T-cell (primary cell): ENCODE measurements at regions not wholly inside any gene's neighbourhood (a gene's known extent, or its start where the extent isn't known, plus 50 kb on each side); places are given as distances from the start of the nearest gene placed in this dataset.
"Not testable (repeated sequence)": the region's sequence is repeated elsewhere in the genome, so short reads cannot be mapped to it uniquely, and the experiment has no call there.

Source experiments
- ATAC-seq, 4 experiments: fragments of 200-7000 bp in 3 of 4; fragments of 150-1000 bp in 1 of 4; cut with Tn5 transposase; replicated peaks in 1 of 4; 1 replicate in 3 of 4; 2 replicates in 1 of 4; pipeline ENCODE4 v1.10.0; 2021; ENCODE audit warnings: moderate library complexity in 3 of 4, mild to moderate bottlenecking in 2 of 4, moderate number of reproducible peaks in 1 of 4
- CTCF ChIA-PET, 2 donors: fragments of 300-600 bp; sonication (Branson Sonifier 250); formaldehyde crosslinking; loops; one replicate each; lab custom pipeline; 2022; ENCODE audit warnings: antibody characterized with exemption in 2 of 2; lab: Charles Lee
- POLR2A ChIA-PET, 2 donors: fragments of 300-600 bp; sonication (Branson Sonifier 250); formaldehyde crosslinking; loops; one replicate each; lab custom pipeline; 2022; ENCODE audit warnings: antibody characterized with exemption in 2 of 2; lab: Charles Lee
- DNase-seq, 35 experiments: peaks; one replicate each; pipeline versions ENCODE4 v3.0.0 to v3.0.0-alpha.2; 2013 to 2023
- H3K27ac ChIP-seq: one replicate; pipeline ENCODE4 v1.5.1; 2013; ENCODE audit warnings: low read length
- H3K27me3 ChIP-seq, 2 experiments: replicated peaks in 1 of 2; 1 replicate in 1 of 2; 2 replicates in 1 of 2; pipeline versions ENCODE4 v1.6.1 to v1.7.0; 2013; ENCODE audit warnings: low read length in 1 of 2, mixed read lengths in 1 of 2; ENCODE audit not compliant: control insufficient read depth in 2 of 2, insufficient read depth in 2 of 2; ENCODE audit errors: extremely low read depth in 1 of 2
- H3K36me3 ChIP-seq, 2 donors: 1 replicate in 1 of 2; 2 replicates in 1 of 2; pipeline versions ENCODE4 v1.6.1 to v1.7.0; 2013; ENCODE audit warnings: low read length in 1 of 2; ENCODE audit not compliant: control insufficient read depth in 2 of 2, insufficient read depth in 1 of 2; ENCODE audit errors: extremely low read depth in 1 of 2
- H3K4me1 ChIP-seq, 2 experiments: 1 replicate in 1 of 2; 2 replicates in 1 of 2; pipeline versions ENCODE4 v1.6.1 to v1.7.0; 2013; ENCODE audit warnings: low read length in 2 of 2, mixed read lengths in 1 of 2; ENCODE audit not compliant: insufficient read depth in 2 of 2, control insufficient read depth in 1 of 2; ENCODE audit errors: extremely low read depth in 1 of 2
- H3K4me3 ChIP-seq, 2 donors: 1 replicate in 1 of 2; 2 replicates in 1 of 2; pipeline versions ENCODE4 v1.5.1 to v1.7.0; 2013; ENCODE audit warnings: mild to moderate bottlenecking in 2 of 2, low read length in 1 of 2, moderate library complexity in 1 of 2; ENCODE audit not compliant: control insufficient read depth in 1 of 2; ENCODE audit errors: extremely low read depth in 1 of 2
- H3K9me3 ChIP-seq: 2 replicates; pipeline ENCODE4 v1.7.0; 2013
- H3K27ac Mint-ChIP-seq, 2 donors: one replicate each; pipeline ENCODE4 v1.8.0; 2020 to 2021; ENCODE audit warnings: mild to moderate bottlenecking in 2 of 2, mixed read lengths in 2 of 2
- H3K27me3 Mint-ChIP-seq, 2 donors: one replicate each; pipeline ENCODE4 v1.8.0; 2021 to 2022; ENCODE audit warnings: mixed read lengths in 2 of 2
- H3K36me3 Mint-ChIP-seq: one replicate; pipeline ENCODE4 v1.8.0; 2021; ENCODE audit warnings: mixed read lengths
- H3K4me1 Mint-ChIP-seq, 3 donors: one replicate each; pipeline ENCODE4 v1.8.0; 2020 to 2022; ENCODE audit warnings: mixed read lengths in 3 of 3, mild to moderate bottlenecking in 1 of 3
- H3K4me3 Mint-ChIP-seq, 3 donors: one replicate each; pipeline ENCODE4 v1.8.0; 2020 to 2022; ENCODE audit warnings: mild to moderate bottlenecking in 3 of 3, mixed read lengths in 3 of 3, moderate library complexity in 3 of 3
- H3K9me3 Mint-ChIP-seq, 3 donors: one replicate each; pipeline ENCODE4 v1.8.0; 2020 to 2022; ENCODE audit warnings: mixed read lengths in 3 of 3
- WGBS: methylation state at CpG from one replicate; pipeline ENCODE4 v1.1.5; 2013; ENCODE audit warnings: missing lambda C conversion rate; ENCODE audit not compliant: insufficient coverage; 5-methylcytosine and 5-hydroxymethylcytosine counted together

- Histone ChIP-seq H3K27me3 (peaks cover 0 to 16% of the 10 kb centered on the region in 2 experiments), H3K4me3 (no peak overlapping the region), H3K36me3 (no peaks in the 10 kb centered on the region), H3K27ac (no peak overlapping the region), H3K9me3 (no peaks in the 10 kb centered on the region), H3K4me1 (no peaks in the 10 kb centered on the region)
- Mint-ChIP-seq H3K27me3 (peaks cover 3% of the 10 kb centered on the region in 2 donors), H3K9me3 (no peaks in the 10 kb centered on the region), H3K27ac (no peak overlapping the region), H3K4me1 (no peaks in the 10 kb centered on the region), H3K4me3 (no peak overlapping the region), H3K36me3 (no peaks in the 10 kb centered on the region)
- CTCF ChIA-PET: no interaction called here
- POLR2A ChIA-PET: no interaction called here
- ATAC-seq: no peak
- DNase-seq: no peak
- 62% methylated on average over 8 of the region's 9 CpGs for WGBS
These were observed 92.5 kb downstream of the OLFM1 start for GRCh38 chr9:135179976-135180375.

- Histone ChIP-seq H3K4me1 (no peaks in the 10 kb centered on the region), H3K4me3 (no peak overlapping the region), H3K27me3 (peaks cover 0 to 16% of the 10 kb centered on the region in 2 experiments), H3K9me3 (no peaks in the 10 kb centered on the region), H3K27ac (no peak overlapping the region), H3K36me3 (no peaks in the 10 kb centered on the region)
- CTCF ChIA-PET: no interaction called here
- no peaks in the 10 kb centered on the region for H3K9me3 Mint-ChIP-seq
- no peak overlapping the region for H3K4me3 Mint-ChIP-seq
- no peak for ATAC-seq
- POLR2A ChIA-PET: no interaction called here
- DNase-seq: no peak
- no peak overlapping the region for H3K27ac Mint-ChIP-seq
- 63% methylated on average over 3 of the region's 4 CpGs for WGBS
- H3K4me1 Mint-ChIP-seq: no peaks in the 10 kb centered on the region
- H3K36me3 Mint-ChIP-seq: no peaks in the 10 kb centered on the region
- peaks cover 3% of the 10 kb centered on the region in 2 donors for H3K27me3 Mint-ChIP-seq
These were observed 93.1 kb downstream of the OLFM1 start for GRCh38 chr9:135180586-135180985.

- H3K4me1 ChIP-seq: no peaks in the 10 kb centered on the region
- H3K27me3 ChIP-seq: peaks cover 0 to 14% of the 10 kb centered on the region in 2 experiments
- POLR2A ChIA-PET: no interaction called here
- H3K9me3 ChIP-seq: no peaks in the 10 kb centered on the region
- 88% methylated on average over 7 of the region's 11 CpGs for WGBS
- no peaks in the 10 kb centered on the region for H3K4me1 Mint-ChIP-seq
- no peaks in the 10 kb centered on the region for H3K9me3 Mint-ChIP-seq
- ATAC-seq (no peak), DNase-seq (no peak)
- no peaks in the 10 kb centered on the region for H3K36me3 Mint-ChIP-seq
- H3K27ac ChIP-seq: no peak overlapping the region
- H3K36me3 ChIP-seq: no peaks in the 10 kb centered on the region
- H3K27ac Mint-ChIP-seq: no peak overlapping the region
- H3K4me3 ChIP-seq: no peak overlapping the region
- no peak overlapping the region for H3K4me3 Mint-ChIP-seq
- CTCF ChIA-PET: no interaction called here
- H3K27me3 Mint-ChIP-seq: peaks cover 3% of the 10 kb centered on the region in 2 donors
These were observed 93.9 kb downstream of the OLFM1 start for GRCh38 chr9:135181336-135181735.

- H3K27ac Mint-ChIP-seq, POLR2A ChIA-PET, H3K36me3 Mint-ChIP-seq, H3K36me3 ChIP-seq, H3K9me3 Mint-ChIP-seq, H3K27ac ChIP-seq, H3K9me3 ChIP-seq, H3K27me3 Mint-ChIP-seq, H3K4me3 Mint-ChIP-seq, DNase-seq, ATAC-seq, CTCF ChIA-PET, H3K4me1 ChIP-seq, H3K4me3 ChIP-seq, H3K4me1 Mint-ChIP-seq: not testable (repeated sequence)
- WGBS: 85% methylated on average over 9 of the region's 10 CpGs
- peaks cover 0 to 14% of the 10 kb centered on the region in 2 experiments for H3K27me3 ChIP-seq
These were observed 94.4 kb downstream of the OLFM1 start for GRCh38 chr9:135181841-135182240.

- Mint-ChIP-seq H3K36me3 (no peaks in the 10 kb centered on the region), H3K4me3 (no peak overlapping the region), H3K9me3 (no peaks in the 10 kb centered on the region), H3K27me3 (peaks cover 3 to 10% of the 10 kb centered on the region in 2 donors), H3K27ac (no peak overlapping the region), H3K4me1 (peaks cover 0 to 2% (median 0%) of the 10 kb centered on the region in 3 donors)
- WGBS: 67% methylated on average over 5 of the region's 7 CpGs
- no peak for DNase-seq
- CTCF ChIA-PET: no interaction called here
- H3K27me3 ChIP-seq: peaks cover 0 to 12% of the 10 kb centered on the region in 2 experiments
- no peak overlapping the region for H3K27ac ChIP-seq
- no peaks in the 10 kb centered on the region for H3K4me1 ChIP-seq
- no peak for ATAC-seq
- no peaks in the 10 kb centered on the region for H3K36me3 ChIP-seq
- no peak overlapping the region for H3K4me3 ChIP-seq
- POLR2A ChIA-PET: no interaction called here
- no peaks in the 10 kb centered on the region for H3K9me3 ChIP-seq
These were observed 95.6 kb downstream of the OLFM1 start for GRCh38 chr9:135183069-135183468.

GRCh38 chr9:135183528-135184180 lies 96.2 kb downstream of the OLFM1 start:
- Histone ChIP-seq H3K4me1 (no peaks in the 10 kb centered on the region), H3K9me3 (no peaks in the 10 kb centered on the region), H3K27ac (no peak overlapping the region), H3K4me3 (no peak overlapping the region), H3K36me3 (no peaks in the 10 kb centered on the region), H3K27me3 (peaks cover 0 to 12% of the 10 kb centered on the region in 2 experiments)
- ChIA-PET POLR2A (no interaction called here), CTCF (no interaction called here)
- Mint-ChIP-seq H3K27me3 (peaks cover 3 to 11% of the 10 kb centered on the region in 2 donors), H3K36me3 (no peaks in the 10 kb centered on the region), H3K4me3 (no peak overlapping the region), H3K27ac (no peak overlapping the region), H3K4me1 (peaks cover 0 to 4% (median 0%) of the 10 kb centered on the region in 3 donors), H3K9me3 (no peaks in the 10 kb centered on the region)
- DNase-seq (no peak), ATAC-seq (no peak)
- WGBS: 78% methylated on average over 5 of the region's 12 CpGs
